Retina (tissue), 1 donor: ENCODE measurements at regions not wholly inside any gene's neighbourhood (a gene's known extent, or its start where the extent isn't known, plus 50 kb on each side); places are given as distances from the start of the nearest gene placed in this dataset.

ENCODE experiments used
- DNase-seq: peaks from one replicate; pipeline ENCODE4 v3.0.0-alpha.2; 2016

- no peak for DNase-seq
These were observed 631.8 kb downstream of the ELAVL2 start for GRCh38 chr9:23194281-23194680.

- no peak for DNase-seq
These were observed 610.4 kb downstream of the ELAVL2 start for GRCh38 chr9:23215688-23216087.

- DNase-seq = no peak
These were observed 606.6 kb downstream of the ELAVL2 start for GRCh38 chr9:23219471-23219870.

GRCh38 chr9:23220171-23220570 lies 605.9 kb downstream of the ELAVL2 start:
- no peak for DNase-seq

- peak; percentile 34 for DNase-seq
These were observed 605.1 kb downstream of the ELAVL2 start for GRCh38 chr9:23220957-23221356.

GRCh38 chr9:23229890-23230317 lies 596.1 kb downstream of the ELAVL2 start:
- DNase-seq = no peak

- no peak for DNase-seq
These were observed 593.2 kb downstream of the ELAVL2 start for GRCh38 chr9:23232831-23233230.

- no peak for DNase-seq
These were observed 582.5 kb downstream of the ELAVL2 start for GRCh38 chr9:23243523-23243922.

- no peak for DNase-seq
These were observed 581.0 kb downstream of the ELAVL2 start for GRCh38 chr9:23245067-23245466.

- DNase-seq = no peak
These were observed 571.4 kb downstream of the ELAVL2 start for GRCh38 chr9:23254404-23255184.

GRCh38 chr9:23255346-23255745 lies 570.7 kb downstream of the ELAVL2 start:
- no peak for DNase-seq

- no peak for DNase-seq
These were observed 567.5 kb downstream of the ELAVL2 start for GRCh38 chr9:23258569-23258968.

- no peak for DNase-seq
These were observed 547.5 kb downstream of the ELAVL2 start for GRCh38 chr9:23278561-23278960.

GRCh38 chr9:23287390-23287789 lies 538.6 kb downstream of the ELAVL2 start:
- DNase-seq = no peak

- no peak for DNase-seq
These were observed 537.5 kb downstream of the ELAVL2 start for GRCh38 chr9:23288545-23288944.

GRCh38 chr9:23290973-23291372 lies 535.1 kb downstream of the ELAVL2 start:
- peak; percentile 54 for DNase-seq

- no peak for DNase-seq
These were observed 523.8 kb downstream of the ELAVL2 start for GRCh38 chr9:23302281-23302680.

GRCh38 chr9:23306731-23307130 lies 519.3 kb downstream of the ELAVL2 start:
- DNase-seq = no peak

- DNase-seq = no peak
These were observed 518.1 kb downstream of the ELAVL2 start for GRCh38 chr9:23307731-23308513.

GRCh38 chr9:23309800-23310199 lies 516.2 kb downstream of the ELAVL2 start:
- no peak for DNase-seq

GRCh38 chr9:23314247-23314646 lies 511.8 kb downstream of the ELAVL2 start:
- no peak for DNase-seq

GRCh38 chr9:23319092-23319491 lies 506.9 kb downstream of the ELAVL2 start:
- DNase-seq = no peak

- DNase-seq = no peak
These were observed 505.0 kb downstream of the ELAVL2 start for GRCh38 chr9:23321049-23321448.

GRCh38 chr9:23322392-23322791 lies 503.6 kb downstream of the ELAVL2 start:
- no peak for DNase-seq
